SJSA1 (cell line): ENCODE measurements at regions not wholly inside any gene's neighbourhood (a gene's known extent, or its start where the extent isn't known, plus 50 kb on each side); places are given as distances from the start of the nearest gene placed in this dataset.
"Not testable (repeated sequence)": the region's sequence is repeated elsewhere in the genome, so short reads cannot be mapped to it uniquely, and the experiment has no call there.

Experiments used
- DNase-seq, 2 experiments: peaks; one replicate each; pipeline ENCODE4 v3.0.0-alpha.2; 2015 to 2020; ENCODE audit warnings: low spot score in 2 of 2, low read depth in 1 of 2
- H3K27ac ChIP-seq: fragments of 250-450 bp; sonication (Bioruptor Pico); 2 replicates; pipeline ENCODE4 v1.5.1; 2020; ENCODE audit warnings: mild to moderate bottlenecking, moderate library complexity
- H3K27me3 ChIP-seq: fragments of 250-450 bp; sonication (Bioruptor Pico); replicated peaks from 2 replicates; pipeline ENCODE4 v1.5.1; 2020; ENCODE audit warnings: mild to moderate bottlenecking, moderate library complexity
- H3K36me3 ChIP-seq: fragments of 250-450 bp; sonication (Bioruptor Pico); 2 replicates; pipeline ENCODE4 v1.5.1; 2020; ENCODE audit warnings: mild to moderate bottlenecking
- H3K4me1 ChIP-seq: fragments of 250-450 bp; sonication (Bioruptor Pico); replicated peaks from 2 replicates; pipeline ENCODE4 v1.6.1; 2021; ENCODE audit warnings: mild to moderate bottlenecking
- H3K4me3 ChIP-seq: fragments of 250-450 bp; sonication (Bioruptor Pico); 2 replicates; pipeline ENCODE4 v1.5.1; 2020; ENCODE audit warnings: mild to moderate bottlenecking
- H3K9me3 ChIP-seq: fragments of 250-450 bp; sonication (Bioruptor Pico); replicated peaks from 2 replicates; pipeline ENCODE4 v1.5.1; 2020; ENCODE audit warnings: mild to moderate bottlenecking

DNA sequence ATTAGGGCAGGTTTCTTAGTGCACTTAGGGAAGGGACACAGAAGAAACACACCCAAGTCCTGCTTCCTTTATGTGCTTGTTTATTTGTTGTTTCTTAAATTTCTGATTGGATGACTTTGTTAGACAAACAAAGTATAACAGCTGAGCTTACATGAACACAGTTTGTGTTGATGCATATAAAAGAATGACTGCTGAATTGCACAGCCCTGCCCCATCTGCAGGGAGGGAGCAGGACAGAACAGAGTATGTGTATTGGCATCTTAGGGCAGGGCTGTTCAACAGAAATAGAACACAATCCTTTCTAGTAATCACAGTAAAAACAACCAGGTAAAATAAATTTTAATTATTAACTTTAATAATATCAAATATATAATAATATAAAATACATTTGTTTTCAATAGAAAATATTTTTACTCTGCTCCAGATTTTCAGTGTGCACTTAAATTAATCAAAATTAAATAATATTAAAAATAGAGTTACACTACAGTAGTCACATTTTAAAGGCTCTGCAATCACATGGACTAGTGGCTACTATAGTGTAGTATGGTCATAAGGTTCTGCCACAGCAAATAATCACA is 198.4 kb downstream of the ZNF621 start:
- Histone ChIP-seq H3K4me3 (no peak overlapping the region), H3K27ac (no peak overlapping the region), H3K4me1 (no peaks in the 10 kb centered on the region), H3K36me3 (no peaks in the 10 kb centered on the region), H3K9me3 (no peaks in the 10 kb centered on the region), H3K27me3 (no peaks in the 10 kb centered on the region)
- no peak for DNase-seq

DNA sequence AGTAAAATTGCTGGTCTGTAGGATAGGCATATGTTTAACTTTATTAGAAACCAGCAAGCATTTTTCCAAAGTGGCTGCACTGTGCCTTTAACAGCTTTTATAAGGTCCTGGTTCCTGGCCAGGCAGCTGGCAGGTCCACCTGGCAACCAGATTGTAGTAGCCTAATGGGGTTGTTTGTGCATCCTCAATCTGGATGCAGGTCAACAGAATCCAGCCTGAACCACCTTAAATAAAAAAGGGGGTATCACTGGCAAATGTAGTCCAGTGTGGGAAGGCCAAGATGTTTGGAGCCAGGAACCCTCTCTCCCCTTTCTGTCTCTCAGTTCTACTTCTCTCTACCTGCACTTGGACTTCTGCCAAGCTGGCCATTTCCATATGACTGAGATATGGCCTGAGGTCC is 200.3 kb downstream of the ZNF621 start:
- Histone ChIP-seq H3K9me3 (no peaks in the 10 kb centered on the region), H3K36me3 (no peaks in the 10 kb centered on the region), H3K27me3 (no peaks in the 10 kb centered on the region), H3K4me1 (no peaks in the 10 kb centered on the region), H3K4me3 (no peak overlapping the region), H3K27ac (no peak overlapping the region)
- no peak for DNase-seq

DNA sequence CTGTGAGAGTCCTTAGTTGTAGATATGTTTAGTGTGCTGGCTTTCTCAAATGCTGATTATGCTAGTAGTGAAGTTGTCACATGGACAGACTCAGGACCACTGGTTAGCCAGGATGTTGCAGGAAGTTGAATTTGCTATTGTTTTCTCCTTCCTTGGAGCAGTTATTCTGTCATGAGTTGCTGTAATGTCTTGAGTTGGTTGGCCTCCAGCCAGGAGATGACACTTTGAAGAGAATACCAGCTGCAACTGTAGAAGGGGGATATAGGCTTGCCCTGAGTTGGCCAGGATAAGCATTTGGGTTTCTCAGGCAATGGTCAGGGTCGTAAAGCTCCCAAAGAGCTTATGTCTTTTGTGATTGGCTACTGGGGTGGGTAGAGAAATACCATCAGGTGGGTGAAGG is 206.7 kb downstream of the ZNF621 start:
- Histone ChIP-seq H3K4me3 (no peak overlapping the region), H3K36me3 (no peaks in the 10 kb centered on the region), H3K27ac (no peak overlapping the region), H3K4me1 (no peaks in the 10 kb centered on the region), H3K9me3 (no peaks in the 10 kb centered on the region), H3K27me3 (no peaks in the 10 kb centered on the region)
- no peak for DNase-seq

DNA sequence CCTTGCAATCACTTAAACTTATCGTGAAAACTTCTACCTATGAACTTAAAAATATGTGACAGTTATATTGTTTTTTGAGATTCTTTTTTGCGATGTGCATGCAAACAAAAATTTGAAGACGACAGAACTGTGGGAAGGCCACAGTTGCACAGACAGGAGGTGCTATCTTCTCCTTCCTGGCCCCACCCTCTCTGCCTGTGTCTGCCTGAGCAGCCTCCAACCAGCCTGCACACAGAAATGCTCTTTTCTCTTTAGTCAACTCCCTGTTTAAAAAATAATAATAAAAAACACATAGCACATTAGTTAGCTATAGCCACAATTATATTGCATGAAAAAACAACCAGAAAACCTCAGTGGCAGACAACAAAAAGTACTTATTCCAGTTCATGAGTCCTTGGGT is 212.2 kb downstream of the ZNF621 start:
- Histone ChIP-seq H3K4me1 (no peaks in the 10 kb centered on the region), H3K27me3 (no peaks in the 10 kb centered on the region), H3K36me3 (no peaks in the 10 kb centered on the region), H3K27ac (no peak overlapping the region), H3K9me3 (no peaks in the 10 kb centered on the region), H3K4me3 (no peak overlapping the region)
- no peak for DNase-seq

DNA sequence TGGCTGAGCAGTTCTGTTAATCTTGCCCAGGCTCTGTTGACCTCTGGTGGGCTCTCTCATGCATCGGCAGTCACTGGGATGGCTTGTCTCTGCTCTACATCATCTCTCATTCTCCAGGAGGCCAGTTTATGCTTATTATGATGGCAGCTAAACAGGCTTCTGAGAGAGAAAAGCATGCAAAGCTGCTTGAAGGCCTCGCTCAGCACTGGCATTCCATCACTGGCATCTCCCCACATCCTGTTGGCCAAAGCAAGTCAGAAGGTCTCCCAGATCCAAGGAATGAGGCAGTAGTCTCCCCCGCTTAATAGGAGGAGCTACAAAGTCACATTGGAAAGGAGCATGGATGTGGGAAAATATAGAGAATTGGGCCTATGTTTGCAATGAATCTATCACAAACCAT is 212.6 kb downstream of the ZNF621 start:
- Histone ChIP-seq H3K36me3 (no peaks in the 10 kb centered on the region), H3K4me3 (no peak overlapping the region), H3K4me1 (no peaks in the 10 kb centered on the region), H3K27ac (no peak overlapping the region), H3K9me3 (no peaks in the 10 kb centered on the region), H3K27me3 (no peaks in the 10 kb centered on the region)
- DNase-seq = no peak

DNA sequence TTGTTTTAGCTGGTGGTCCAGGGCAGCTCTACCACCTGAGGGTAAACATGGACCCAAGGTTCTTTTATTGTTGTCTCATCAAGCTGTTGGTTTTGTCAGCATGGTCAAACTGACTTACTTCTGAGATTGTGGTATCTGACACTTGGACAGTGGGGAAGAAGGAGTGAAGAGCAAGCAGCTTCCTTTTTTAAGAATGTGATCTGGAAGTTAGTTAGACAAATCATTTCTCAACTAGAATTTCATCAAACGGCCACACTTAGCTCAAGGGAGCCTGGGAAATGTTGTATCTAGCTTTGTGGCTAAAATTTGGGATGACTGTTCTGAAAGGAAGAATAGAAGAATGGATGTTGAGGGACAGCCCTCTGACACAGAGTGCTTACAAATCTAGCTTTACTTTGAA is 215.2 kb downstream of the ZNF621 start:
- Histone ChIP-seq H3K36me3 (no peaks in the 10 kb centered on the region), H3K4me3 (no peak overlapping the region), H3K27ac (no peak overlapping the region), H3K9me3 (no peaks in the 10 kb centered on the region), H3K27me3 (no peaks in the 10 kb centered on the region), H3K4me1 (no peaks in the 10 kb centered on the region)
- no peak for DNase-seq

DNA sequence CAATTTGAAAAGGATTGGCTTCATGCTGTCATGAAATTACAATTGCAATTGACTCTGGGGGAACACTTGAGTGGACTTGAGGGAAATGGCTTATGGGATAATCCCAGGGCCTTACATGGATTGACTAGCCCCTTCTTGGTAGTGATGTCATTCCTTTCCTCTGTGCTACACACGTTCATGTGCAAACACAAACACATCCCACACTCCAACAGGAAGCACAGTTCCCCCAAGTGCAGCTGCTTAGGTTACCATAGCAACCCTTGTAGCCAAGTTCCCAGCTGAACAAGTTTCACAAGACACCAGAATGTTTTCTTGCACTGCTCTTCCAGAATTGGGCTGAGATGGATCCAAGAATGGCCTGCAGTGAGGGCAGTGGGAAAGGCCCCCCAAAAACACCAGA is 217.0 kb downstream of the ZNF621 start:
- Histone ChIP-seq H3K27ac (no peak overlapping the region), H3K4me1 (no peaks in the 10 kb centered on the region), H3K27me3 (no peaks in the 10 kb centered on the region), H3K36me3 (no peaks in the 10 kb centered on the region), H3K9me3 (no peaks in the 10 kb centered on the region), H3K4me3 (no peak overlapping the region)
- no peak for DNase-seq

DNA sequence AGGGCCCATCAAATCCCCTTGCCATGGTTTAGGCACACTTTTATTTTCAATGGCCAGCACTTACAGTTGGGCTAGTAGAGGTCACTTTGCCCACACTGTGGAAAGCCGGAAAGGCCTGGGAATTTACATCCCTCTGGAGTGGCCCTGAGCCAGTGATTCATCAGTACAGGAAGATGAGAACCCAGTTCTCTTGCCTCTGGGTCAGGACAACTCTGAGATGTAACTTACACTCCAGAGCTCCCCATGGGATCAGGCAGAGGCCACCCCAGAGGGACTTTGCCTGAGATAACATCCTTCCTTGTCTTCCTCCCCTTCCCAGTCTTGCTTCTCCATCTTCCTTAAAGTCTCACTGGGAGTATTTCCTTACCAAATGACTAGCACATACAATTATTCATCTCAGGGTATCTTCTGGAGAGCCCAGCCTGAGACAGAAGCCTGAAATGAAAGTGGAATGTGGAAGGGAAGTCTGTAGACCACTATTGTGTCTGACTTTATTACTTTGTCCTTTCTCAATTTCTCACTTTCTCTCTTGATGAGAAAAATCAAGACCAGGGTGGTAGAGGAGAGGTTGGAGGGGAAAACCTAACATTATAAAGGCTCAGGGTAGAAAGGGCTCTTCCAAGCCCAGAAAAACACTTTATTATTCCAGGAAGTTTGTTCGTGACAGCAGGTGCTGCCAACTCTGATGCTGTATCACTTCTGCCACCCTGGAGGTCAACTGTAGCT is 220.8 kb downstream of the ZNF621 start:
- Histone ChIP-seq H3K27me3 (no peaks in the 10 kb centered on the region), H3K27ac (no peak overlapping the region), H3K36me3 (no peaks in the 10 kb centered on the region), H3K9me3 (no peaks in the 10 kb centered on the region), H3K4me3 (no peak overlapping the region), H3K4me1 (no peaks in the 10 kb centered on the region)
- no peak for DNase-seq

DNA sequence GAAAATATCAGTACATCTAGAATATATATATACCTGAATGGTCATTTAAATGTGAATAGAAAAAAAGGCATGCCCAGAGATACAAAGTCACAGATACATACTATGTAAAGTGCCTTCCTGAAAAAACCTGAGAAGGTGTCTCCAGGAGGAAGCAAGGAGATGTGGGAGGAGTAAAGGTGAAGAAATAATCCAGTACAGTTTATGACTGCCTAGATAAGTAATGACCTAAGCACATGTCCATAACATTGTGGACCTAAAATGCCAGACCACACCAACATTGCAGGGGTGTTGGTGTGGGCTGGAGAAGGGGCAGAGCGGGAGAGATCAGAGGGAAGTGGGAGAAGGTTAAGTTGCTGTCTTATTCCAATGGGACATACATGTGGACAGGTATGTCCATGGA is 226.9 kb downstream of the ZNF621 start:
- Histone ChIP-seq H3K4me3 (no peak overlapping the region), H3K27ac (no peak overlapping the region), H3K27me3 (no peaks in the 10 kb centered on the region), H3K4me1 (no peaks in the 10 kb centered on the region), H3K9me3 (no peaks in the 10 kb centered on the region), H3K36me3 (no peaks in the 10 kb centered on the region)
- DNase-seq = no peak

DNA sequence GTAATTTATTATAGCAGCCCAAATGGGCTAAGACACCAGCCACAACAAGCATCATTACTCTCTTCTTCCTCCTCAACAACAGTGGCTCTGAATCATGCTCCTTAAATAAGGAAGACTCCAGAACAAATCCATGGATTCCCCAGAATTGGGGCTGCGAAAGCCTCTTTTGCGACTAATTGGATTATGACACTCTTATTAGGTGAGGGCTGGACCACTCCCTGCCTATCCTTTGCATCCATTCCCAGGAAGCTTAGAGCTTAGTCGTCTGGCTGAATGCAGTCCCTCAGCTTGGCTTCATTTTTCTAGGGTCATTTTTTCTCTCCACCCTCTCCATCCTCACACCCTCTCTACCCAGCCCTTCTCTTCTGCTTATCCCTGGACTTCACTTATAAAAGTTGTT is 227.7 kb downstream of the ZNF621 start:
- Histone ChIP-seq H3K4me1 (no peaks in the 10 kb centered on the region), H3K9me3 (no peaks in the 10 kb centered on the region), H3K4me3 (no peak overlapping the region), H3K36me3 (no peaks in the 10 kb centered on the region), H3K27ac (no peak overlapping the region), H3K27me3 (no peaks in the 10 kb centered on the region)
- no peak for DNase-seq

DNA sequence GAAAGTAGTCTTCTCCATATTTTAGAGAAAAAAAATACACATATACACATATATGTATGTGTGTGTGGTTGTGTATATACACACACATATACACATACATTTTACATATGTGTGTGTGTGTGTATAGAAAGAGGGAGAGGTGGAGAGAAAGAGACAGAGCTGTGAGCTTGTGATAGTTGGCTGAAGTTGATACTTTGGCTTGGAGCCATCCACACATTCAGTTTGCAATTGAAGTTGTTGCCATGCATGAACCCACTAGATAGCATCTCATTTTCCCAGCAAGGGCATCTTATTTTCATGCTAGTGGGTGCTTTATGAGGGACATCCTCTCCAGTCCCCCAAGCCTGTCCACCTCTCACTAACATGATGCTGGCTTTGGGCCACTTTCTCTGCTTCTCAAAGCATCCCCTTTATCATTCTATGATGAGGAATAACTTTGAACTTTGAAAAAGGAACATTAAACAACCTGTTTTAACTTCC is 228.6 kb downstream of the ZNF621 start:
- Histone ChIP-seq H3K4me3 (no peak overlapping the region), H3K36me3 (no peaks in the 10 kb centered on the region), H3K4me1 (no peaks in the 10 kb centered on the region), H3K27ac (no peak overlapping the region), H3K9me3 (no peaks in the 10 kb centered on the region), H3K27me3 (no peaks in the 10 kb centered on the region)
- no peak for DNase-seq

DNA sequence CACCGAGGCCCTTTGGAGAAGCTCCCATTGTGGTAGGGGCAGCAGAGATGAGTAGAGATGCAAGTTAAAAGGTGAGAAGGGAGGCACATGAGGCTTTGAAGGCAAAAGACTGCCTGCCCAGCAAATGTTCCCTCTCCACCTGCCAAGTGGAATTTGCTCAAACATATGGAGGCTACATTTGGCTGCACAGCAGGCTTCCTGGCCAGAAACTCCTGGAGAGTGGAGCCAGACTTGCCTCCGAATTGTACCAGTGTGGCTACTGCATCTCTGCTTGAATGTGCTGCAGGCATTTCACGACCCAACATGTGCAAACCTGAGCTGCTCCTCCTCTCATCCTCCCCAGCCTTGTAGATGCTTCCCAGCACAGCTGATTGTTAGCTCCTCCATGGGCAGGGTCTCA is 229.2 kb downstream of the ZNF621 start:
- no peak for DNase-seq
- Histone ChIP-seq H3K4me1 (no peaks in the 10 kb centered on the region), H3K27ac (no peak overlapping the region), H3K36me3 (no peaks in the 10 kb centered on the region), H3K27me3 (no peaks in the 10 kb centered on the region), H3K4me3 (no peak overlapping the region), H3K9me3 (no peaks in the 10 kb centered on the region)

DNA sequence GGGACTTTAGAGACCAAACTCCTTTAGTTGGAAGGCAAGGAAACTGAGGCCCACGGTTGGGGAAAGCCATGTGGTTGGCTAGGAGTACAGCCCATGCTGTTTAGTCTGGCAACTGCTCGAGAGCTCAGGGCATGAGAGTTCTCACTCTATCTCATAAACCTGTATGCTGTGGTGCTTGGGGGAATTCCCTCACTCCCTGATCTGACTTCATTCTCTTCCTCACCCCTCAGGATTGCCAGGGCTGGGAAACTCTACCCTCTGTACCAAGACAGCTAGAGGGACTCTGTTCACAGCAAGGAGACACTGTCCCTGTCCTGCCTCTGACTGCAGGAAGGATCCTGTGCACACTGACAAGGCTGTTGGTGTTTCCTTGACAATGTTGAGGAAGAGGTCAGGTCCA is 230.2 kb downstream of the ZNF621 start:
- H3K27ac ChIP-seq = no peak overlapping the region
- no peaks in the 10 kb centered on the region for H3K36me3 ChIP-seq
- H3K4me1 ChIP-seq = no peaks in the 10 kb centered on the region
- H3K27me3 ChIP-seq = no peaks in the 10 kb centered on the region
- H3K9me3 ChIP-seq = no peaks in the 10 kb centered on the region
- no peak overlapping the region for H3K4me3 ChIP-seq
- no peak for DNase-seq

DNA sequence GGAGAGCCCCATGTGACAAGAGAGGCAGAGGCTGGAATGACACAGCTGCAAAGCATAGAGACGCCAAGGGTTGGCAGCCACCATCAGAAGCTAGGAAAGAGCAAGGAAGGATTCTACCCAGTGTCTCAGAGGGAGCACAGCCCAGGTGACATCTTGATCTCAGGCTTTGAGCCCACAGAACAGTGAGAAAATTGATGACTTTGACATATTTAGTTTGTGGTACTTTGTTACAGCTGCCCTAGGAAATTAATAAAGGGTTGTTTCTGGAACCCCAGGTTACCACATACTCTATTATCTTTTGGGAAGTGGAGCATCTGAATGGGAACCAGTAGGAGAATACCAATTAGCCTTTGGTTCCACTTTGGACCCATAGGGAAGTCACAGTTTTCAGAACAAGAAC is 231.7 kb downstream of the ZNF621 start:
- Histone ChIP-seq H3K9me3 (no peaks in the 10 kb centered on the region), H3K27ac (no peak overlapping the region), H3K27me3 (no peaks in the 10 kb centered on the region), H3K36me3 (no peaks in the 10 kb centered on the region), H3K4me1 (no peaks in the 10 kb centered on the region), H3K4me3 (no peak overlapping the region)
- DNase-seq = no peak

DNA sequence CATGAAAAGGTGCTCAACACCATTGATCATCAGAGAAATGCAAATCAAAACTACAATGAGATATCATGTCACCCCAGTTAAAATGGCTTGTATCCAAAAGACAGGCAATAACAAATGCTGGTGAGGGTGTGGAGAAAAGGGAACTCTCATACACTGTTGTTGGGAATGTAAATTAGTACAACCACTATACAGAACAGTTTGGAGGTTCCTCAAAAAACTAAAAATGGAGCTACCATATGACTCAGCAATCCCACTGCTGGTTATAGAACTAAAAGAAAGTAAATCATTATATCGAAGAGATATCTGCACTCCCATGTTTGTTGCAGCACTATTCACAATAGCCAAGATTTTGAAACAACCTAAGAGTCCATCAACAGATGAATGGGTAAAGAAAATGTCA is 238.0 kb downstream of the ZNF621 start:
- H3K27me3 ChIP-seq, H3K4me3 ChIP-seq, H3K36me3 ChIP-seq, H3K4me1 ChIP-seq, H3K9me3 ChIP-seq, H3K27ac ChIP-seq, DNase-seq: not testable (repeated sequence)
